SU-DHL-6 (cell line): ENCODE measurements at regions not wholly inside any gene's neighbourhood (a gene's known extent, or its start where the extent isn't known, plus 50 kb on each side); places are given as distances from the start of the nearest gene placed in this dataset.

Source experiments
- H2AFZ ChIP-seq: fragments of 200-600 bp; sonication (generic); 2 replicates; pipeline ENCODE4 v1.6.1; 2014; ENCODE audit warnings: low read depth, mild to moderate bottlenecking, moderate library complexity, mixed read lengths, antibody characterized with exemption, low read length; ENCODE audit not compliant: severe bottlenecking
- H3F3A ChIP-seq: fragments of 200-600 bp; shearing (Covaris generic); 2 replicates; pipeline ENCODE4 v1.6.0; 2016; ENCODE audit warnings: antibody characterized with exemption, mild to moderate bottlenecking; ENCODE audit not compliant: insufficient read depth
- H3K27ac ChIP-seq: fragments of 200-600 bp; sonication (generic); 2 replicates; pipeline ENCODE4 v1.5.1; 2016; ENCODE audit warnings: low read depth, mild to moderate bottlenecking, low read length, moderate library complexity, mixed read lengths
- H3K27me3 ChIP-seq: fragments of 200-600 bp; sonication (generic), shearing (Covaris generic); 2 replicates; pipeline ENCODE4 v1.6.0; 2014; ENCODE audit warnings: mild to moderate bottlenecking, low read length
- H3K36me3 ChIP-seq: fragments of 200-600 bp; sonication (generic); 2 replicates; pipeline ENCODE4 v1.6.1; 2014; ENCODE audit warnings: mild to moderate bottlenecking, low read length, mixed read lengths
- H3K4me2 ChIP-seq: fragments of 300-600, 200-600 bp; shearing (Covaris generic), sonication (generic); 2 replicates; pipeline ENCODE4 v1.6.0; 2014; ENCODE audit warnings: low read length, low read depth, mild to moderate bottlenecking; ENCODE audit not compliant: poor library complexity, severe bottlenecking
- H3K4me3 ChIP-seq: fragments of 200-600 bp; sonication (generic); 2 replicates; pipeline ENCODE4 v1.5.1; 2014; ENCODE audit warnings: antibody characterized with exemption, low read length, mild to moderate bottlenecking, mixed read lengths; ENCODE audit not compliant: insufficient read depth, poor library complexity, severe bottlenecking
- H3K79me2 ChIP-seq: fragments of 200-600 bp; sonication (generic); 2 replicates; pipeline ENCODE4 v1.6.1; 2014; ENCODE audit warnings: mild to moderate bottlenecking, low read length, moderate library complexity; ENCODE audit not compliant: insufficient read depth
- H3K9ac ChIP-seq: fragments of 200-600 bp; sonication (generic); 2 replicates; pipeline ENCODE4 v1.7.0; 2014; ENCODE audit warnings: mild to moderate bottlenecking, low read length
- H3K9me2 ChIP-seq: fragments of 200-600 bp; sonication (generic); replicated peaks from 2 replicates; pipeline ENCODE4 v1.6.1; 2014; ENCODE audit warnings: low read length; ENCODE audit not compliant: insufficient read depth
- H3K9me3 ChIP-seq: fragments of 200-600 bp; sonication (generic); 2 replicates; pipeline ENCODE4 v1.6.1; 2014; ENCODE audit warnings: low read length, mixed read lengths; ENCODE audit not compliant: insufficient read depth
- H4K20me1 ChIP-seq: fragments of 200-600 bp; sonication (generic); 2 replicates; pipeline ENCODE4 v1.6.1; 2014; ENCODE audit warnings: low read depth, mild to moderate bottlenecking, antibody characterized with exemption, low read length, moderate library complexity, mixed read lengths
- EZH2phosphoT487 ChIP-seq: fragments of 200-600 bp; sonication (generic), shearing (Covaris generic); conservative IDR thresholded peaks from 2 replicates; pipeline ENCODE4 v1.6.1; 2018; ENCODE audit warnings: mild to moderate bottlenecking, antibody characterized with exemption, low read length, moderate library complexity, mixed read lengths
- TF ChIP-seq, protein P1 (sequence below): fragments of 200-600 bp; sonication (generic); IDR thresholded peaks from one replicate; pipeline ENCODE4 v1.5.1; 2017; ENCODE audit warnings: antibody characterized with exemption, mild to moderate bottlenecking, low read length, moderate library complexity; ENCODE audit not compliant: insufficient read depth, poor library complexity, severe bottlenecking

GRCh38 chr5:133894143-133894542 lies 74.3 kb downstream of the C5orf15 start:
- H4K20me1 ChIP-seq, result no peaks in the 10 kb centered on the region
- H3F3A ChIP-seq, result no peaks in the 10 kb centered on the region
- no peak overlapping the region for H3K4me2 ChIP-seq
- no peak overlapping the region for H3K27ac ChIP-seq
- H3K27me3 ChIP-seq, result no peaks in the 10 kb centered on the region
- H3K9me3 ChIP-seq, result no peaks in the 10 kb centered on the region
- H3K36me3 ChIP-seq, result no peaks in the 10 kb centered on the region
- H3K4me3 ChIP-seq, result no peak overlapping the region
- H3K9me2 ChIP-seq, result no peaks in the 10 kb centered on the region
- TF ChIP-seq, protein P1, sequence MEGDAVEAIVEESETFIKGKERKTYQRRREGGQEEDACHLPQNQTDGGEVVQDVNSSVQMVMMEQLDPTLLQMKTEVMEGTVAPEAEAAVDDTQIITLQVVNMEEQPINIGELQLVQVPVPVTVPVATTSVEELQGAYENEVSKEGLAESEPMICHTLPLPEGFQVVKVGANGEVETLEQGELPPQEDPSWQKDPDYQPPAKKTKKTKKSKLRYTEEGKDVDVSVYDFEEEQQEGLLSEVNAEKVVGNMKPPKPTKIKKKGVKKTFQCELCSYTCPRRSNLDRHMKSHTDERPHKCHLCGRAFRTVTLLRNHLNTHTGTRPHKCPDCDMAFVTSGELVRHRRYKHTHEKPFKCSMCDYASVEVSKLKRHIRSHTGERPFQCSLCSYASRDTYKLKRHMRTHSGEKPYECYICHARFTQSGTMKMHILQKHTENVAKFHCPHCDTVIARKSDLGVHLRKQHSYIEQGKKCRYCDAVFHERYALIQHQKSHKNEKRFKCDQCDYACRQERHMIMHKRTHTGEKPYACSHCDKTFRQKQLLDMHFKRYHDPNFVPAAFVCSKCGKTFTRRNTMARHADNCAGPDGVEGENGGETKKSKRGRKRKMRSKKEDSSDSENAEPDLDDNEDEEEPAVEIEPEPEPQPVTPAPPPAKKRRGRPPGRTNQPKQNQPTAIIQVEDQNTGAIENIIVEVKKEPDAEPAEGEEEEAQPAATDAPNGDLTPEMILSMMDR, result no peak
- no peak for TF ChIP-seq EZH2phosphoT487
- H3K9ac ChIP-seq, result no peak overlapping the region
- no peaks in the 10 kb centered on the region for H3K79me2 ChIP-seq
- no peak overlapping the region for H2AFZ ChIP-seq

DNA sequence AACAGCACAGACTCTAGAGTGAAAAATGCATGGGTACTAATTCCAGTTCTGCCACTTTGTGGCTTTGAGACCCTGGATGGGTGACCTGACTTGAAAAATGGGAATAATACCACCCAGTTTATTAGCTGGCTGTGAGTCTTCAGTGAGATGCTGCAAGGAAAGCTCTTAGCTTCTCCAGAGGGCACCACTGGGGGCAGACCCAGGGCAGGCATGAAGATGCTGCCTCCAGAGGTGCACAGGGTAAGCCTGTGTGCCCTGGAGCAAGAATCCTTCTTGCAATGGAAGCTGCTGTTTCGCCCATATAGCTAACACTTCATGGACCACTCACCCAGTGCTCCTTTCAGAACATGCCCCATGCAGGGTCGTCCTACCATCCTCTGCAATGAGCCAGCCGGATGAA lies 75.7 kb downstream of the C5orf15 start:
- TF ChIP-seq, protein P1, result no peak
- TF ChIP-seq EZH2phosphoT487, result no peak
- Histone ChIP-seq H3K9ac (no peak overlapping the region), H3K27me3 (no peaks in the 10 kb centered on the region), H2AFZ (no peak overlapping the region), H3K9me3 (no peaks in the 10 kb centered on the region), H3F3A (no peaks in the 10 kb centered on the region), H3K79me2 (no peaks in the 10 kb centered on the region), H3K36me3 (no peaks in the 10 kb centered on the region), H3K9me2 (no peaks in the 10 kb centered on the region), H3K4me2 (no peak overlapping the region), H4K20me1 (no peaks in the 10 kb centered on the region), H3K27ac (no peak overlapping the region), H3K4me3 (no peak overlapping the region)

- H3K79me2 ChIP-seq, result no peaks in the 10 kb centered on the region
- H3K9me3 ChIP-seq, result no peaks in the 10 kb centered on the region
- no peak for TF ChIP-seq EZH2phosphoT487
- TF ChIP-seq, protein P1, result no peak
- H3K36me3 ChIP-seq, result no peaks in the 10 kb centered on the region
- no peak overlapping the region for H2AFZ ChIP-seq
- no peak overlapping the region for H3K9ac ChIP-seq
- no peaks in the 10 kb centered on the region for H3F3A ChIP-seq
- H3K4me2 ChIP-seq, result no peak overlapping the region
- no peaks in the 10 kb centered on the region for H4K20me1 ChIP-seq
- no peaks in the 10 kb centered on the region for H3K9me2 ChIP-seq
- H3K27ac ChIP-seq, result no peak overlapping the region
- no peaks in the 10 kb centered on the region for H3K27me3 ChIP-seq
- no peak overlapping the region for H3K4me3 ChIP-seq
These were observed 76.1 kb downstream of the C5orf15 start for GRCh38 chr5:133892306-133892705.
